SK-N-SH (cell line): ENCODE measurements at regions not wholly inside any gene's neighbourhood (a gene's known extent, or its start where the extent isn't known, plus 50 kb on each side); places are given as distances from the start of the nearest gene placed in this dataset.

Experiments
- EP300 ChIP-seq, 2 experiments: IDR thresholded peaks; 2 replicates each; pipeline versions ENCODE4 v1.4.0 to v1.6.1; 2012; ENCODE audit warnings: borderline replicate concordance in 1 of 2, low read depth in 1 of 2, low read length in 1 of 2
- RAD21 ChIP-seq: IDR thresholded peaks from 2 replicates; pipeline ENCODE4 v1.6.1; 2012; ENCODE audit warnings: mild to moderate bottlenecking, low read length
- TF ChIP-seq, protein P1 (sequence below): fragments of 200-600 bp; sonication (generic); IDR thresholded peaks from 2 replicates; pipeline ENCODE4 v1.6.1; 2017; ENCODE audit warnings: antibody characterized with exemption, mild to moderate bottlenecking, moderate library complexity

DNA sequence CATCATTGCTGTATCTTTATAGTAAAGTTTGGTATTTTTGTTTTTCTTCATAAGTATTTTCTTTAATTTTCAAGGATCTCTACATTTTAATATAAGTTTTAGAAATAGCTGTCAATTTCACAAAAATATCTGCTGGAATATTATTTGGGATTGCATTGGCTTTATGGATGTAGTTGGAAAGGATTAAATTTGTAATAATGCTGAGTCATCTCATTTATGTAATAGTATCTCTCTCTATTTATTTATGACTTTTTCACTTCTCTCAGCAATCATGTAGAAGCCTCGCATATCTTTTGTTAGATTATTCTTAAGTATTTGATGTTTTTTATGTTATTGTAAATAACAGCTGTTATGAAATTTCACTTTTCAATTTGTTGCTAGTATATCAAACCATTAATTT lies 223.1 kb upstream of the POGK start:
- TF ChIP-seq, protein P1, sequence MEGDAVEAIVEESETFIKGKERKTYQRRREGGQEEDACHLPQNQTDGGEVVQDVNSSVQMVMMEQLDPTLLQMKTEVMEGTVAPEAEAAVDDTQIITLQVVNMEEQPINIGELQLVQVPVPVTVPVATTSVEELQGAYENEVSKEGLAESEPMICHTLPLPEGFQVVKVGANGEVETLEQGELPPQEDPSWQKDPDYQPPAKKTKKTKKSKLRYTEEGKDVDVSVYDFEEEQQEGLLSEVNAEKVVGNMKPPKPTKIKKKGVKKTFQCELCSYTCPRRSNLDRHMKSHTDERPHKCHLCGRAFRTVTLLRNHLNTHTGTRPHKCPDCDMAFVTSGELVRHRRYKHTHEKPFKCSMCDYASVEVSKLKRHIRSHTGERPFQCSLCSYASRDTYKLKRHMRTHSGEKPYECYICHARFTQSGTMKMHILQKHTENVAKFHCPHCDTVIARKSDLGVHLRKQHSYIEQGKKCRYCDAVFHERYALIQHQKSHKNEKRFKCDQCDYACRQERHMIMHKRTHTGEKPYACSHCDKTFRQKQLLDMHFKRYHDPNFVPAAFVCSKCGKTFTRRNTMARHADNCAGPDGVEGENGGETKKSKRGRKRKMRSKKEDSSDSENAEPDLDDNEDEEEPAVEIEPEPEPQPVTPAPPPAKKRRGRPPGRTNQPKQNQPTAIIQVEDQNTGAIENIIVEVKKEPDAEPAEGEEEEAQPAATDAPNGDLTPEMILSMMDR = no peak
- TF ChIP-seq EP300 (IDR thresholded peaks at IDR 0.05; ENCODE audit: borderline replicate concordance in 1 of 2, low read depth in 1 of 2, low read length in 1 of 2) (no peak), RAD21 (no peak)
